ENCODE measurements at regions not wholly inside any gene's neighbourhood (a gene's known extent, or its start where the extent isn't known, plus 50 kb on each side); places are given as distances from the start of the nearest gene placed in this dataset.
"Not testable (repeated sequence)": the region's sequence is repeated elsewhere in the genome, so short reads cannot be mapped to it uniquely, and the experiment has no call there.

DNA sequence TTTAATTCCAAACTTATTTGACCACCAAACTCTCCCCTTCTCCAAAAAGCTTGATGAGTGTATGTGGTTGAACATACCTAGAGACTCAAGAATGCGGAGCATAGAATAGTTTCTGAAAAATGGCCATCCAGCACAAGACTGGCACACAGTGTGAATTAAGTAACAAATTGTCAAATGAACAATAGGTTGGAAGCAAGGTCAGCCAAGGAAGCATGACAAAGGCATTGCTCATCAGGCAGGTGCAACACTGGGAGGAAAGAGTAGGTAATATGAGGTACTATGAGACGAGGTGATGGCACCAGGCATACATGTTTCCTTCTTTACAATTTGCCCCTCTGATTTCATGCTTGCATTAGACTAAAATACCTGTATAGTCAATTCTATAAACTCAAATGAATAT is 73.7 kb downstream of the DKK1 start:
- Mint-ChIP-seq H3K27ac (no peak overlapping the region), H3K9me3 (no peaks in the 10 kb centered on the region), H3K4me1 (ENCODE audit: low read depth) (no peaks in the 10 kb centered on the region), H3K4me3 (no peak overlapping the region), H3K36me3 (ENCODE audit: low read depth) (no peaks in the 10 kb centered on the region), H3K27me3 (no peaks in the 10 kb centered on the region)
- intact Hi-C loops (cut with micrococcal nuclease) = no loop called here
- ChIA-PET POLR2A (no interaction called here), CTCF (no interaction called here)
- TF ChIP-seq, protein P1, sequence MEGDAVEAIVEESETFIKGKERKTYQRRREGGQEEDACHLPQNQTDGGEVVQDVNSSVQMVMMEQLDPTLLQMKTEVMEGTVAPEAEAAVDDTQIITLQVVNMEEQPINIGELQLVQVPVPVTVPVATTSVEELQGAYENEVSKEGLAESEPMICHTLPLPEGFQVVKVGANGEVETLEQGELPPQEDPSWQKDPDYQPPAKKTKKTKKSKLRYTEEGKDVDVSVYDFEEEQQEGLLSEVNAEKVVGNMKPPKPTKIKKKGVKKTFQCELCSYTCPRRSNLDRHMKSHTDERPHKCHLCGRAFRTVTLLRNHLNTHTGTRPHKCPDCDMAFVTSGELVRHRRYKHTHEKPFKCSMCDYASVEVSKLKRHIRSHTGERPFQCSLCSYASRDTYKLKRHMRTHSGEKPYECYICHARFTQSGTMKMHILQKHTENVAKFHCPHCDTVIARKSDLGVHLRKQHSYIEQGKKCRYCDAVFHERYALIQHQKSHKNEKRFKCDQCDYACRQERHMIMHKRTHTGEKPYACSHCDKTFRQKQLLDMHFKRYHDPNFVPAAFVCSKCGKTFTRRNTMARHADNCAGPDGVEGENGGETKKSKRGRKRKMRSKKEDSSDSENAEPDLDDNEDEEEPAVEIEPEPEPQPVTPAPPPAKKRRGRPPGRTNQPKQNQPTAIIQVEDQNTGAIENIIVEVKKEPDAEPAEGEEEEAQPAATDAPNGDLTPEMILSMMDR (IDR thresholded peaks at IDR 0.05) = no peak
- ATAC-seq (no peak), DNase-seq (no peak)

DNA sequence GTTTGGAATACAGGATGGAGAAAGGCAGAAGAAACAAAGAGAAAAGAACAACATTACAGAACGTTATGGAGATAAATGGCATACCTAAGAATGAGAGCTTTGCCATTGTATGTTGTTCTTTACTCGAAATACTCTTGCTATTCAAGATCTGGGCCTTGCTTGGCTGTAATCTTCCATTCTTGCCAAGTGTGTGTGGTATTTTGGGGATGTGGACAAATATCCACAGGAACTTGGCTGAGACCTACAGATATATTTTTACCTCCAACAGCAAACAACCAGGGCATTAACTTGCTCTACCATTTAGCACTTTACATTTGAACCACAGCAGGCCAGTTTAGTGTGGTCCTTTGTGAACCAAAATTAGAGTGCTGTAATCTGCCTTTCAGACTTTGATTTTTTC is 76.3 kb downstream of the DKK1 start:
- H3K36me3 Mint-ChIP-seq (ENCODE audit: low read depth) = no peaks in the 10 kb centered on the region
- no peaks in the 10 kb centered on the region for H3K27me3 Mint-ChIP-seq
- H3K27ac Mint-ChIP-seq = no peak overlapping the region
- CTCF ChIA-PET = no interaction called here
- POLR2A ChIA-PET = no interaction called here
- intact Hi-C loops (cut with micrococcal nuclease) = no loop called here
- TF ChIP-seq, protein P1 (IDR thresholded peaks at IDR 0.05) = no peak
- DNase-seq = no peak
- H3K9me3 Mint-ChIP-seq = peaks cover 6% of the 10 kb centered on the region
- no peaks in the 10 kb centered on the region for H3K4me1 Mint-ChIP-seq (ENCODE audit: low read depth)
- ATAC-seq = no peak
- no peak overlapping the region for H3K4me3 Mint-ChIP-seq

DNA sequence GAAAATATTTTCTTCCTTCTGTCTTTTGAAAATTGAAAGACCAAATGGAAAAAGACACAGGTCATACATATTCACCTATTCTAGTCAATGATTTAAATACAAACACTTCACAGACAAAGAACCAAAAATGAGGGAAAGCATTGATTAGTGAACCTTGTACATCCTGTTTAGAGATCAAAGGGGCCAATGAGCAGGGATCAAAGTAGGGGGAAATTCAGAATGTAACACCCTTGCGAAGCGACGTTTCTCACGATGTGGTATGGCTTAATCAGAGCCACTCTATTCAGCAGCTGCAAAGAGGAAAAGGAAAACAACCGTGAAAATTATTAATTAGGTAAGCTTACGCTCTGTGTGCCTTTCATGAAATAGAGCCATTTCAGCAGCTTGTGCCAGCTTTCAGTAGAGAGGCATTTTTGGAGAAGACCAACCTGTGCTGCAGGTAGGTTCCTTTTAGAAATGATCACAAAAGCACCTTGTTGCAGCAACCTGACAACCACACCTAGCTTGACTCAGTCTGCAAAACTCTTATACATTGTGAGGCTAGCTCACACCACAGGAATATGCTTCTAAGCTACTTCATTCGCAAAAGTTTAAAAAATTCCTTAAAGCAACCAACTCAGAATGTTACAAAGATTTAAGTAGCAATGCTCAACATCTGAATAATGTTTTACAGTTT is 78.0 kb downstream of the DKK1 start:
- Mint-ChIP-seq H3K27me3 (no peaks in the 10 kb centered on the region), H3K4me1 (ENCODE audit: low read depth) (no peaks in the 10 kb centered on the region), H3K4me3 (no peak overlapping the region), H3K36me3 (ENCODE audit: low read depth) (no peaks in the 10 kb centered on the region), H3K9me3 (peaks cover 6% of the 10 kb centered on the region), H3K27ac (no peak overlapping the region)
- ChIA-PET POLR2A (no interaction called here), CTCF (no interaction called here)
- intact Hi-C loops (cut with micrococcal nuclease) = no loop called here
- ATAC-seq (no peak), DNase-seq (no peak)
- TF ChIP-seq, protein P1 (IDR thresholded peaks at IDR 0.05) = no peak

DNA sequence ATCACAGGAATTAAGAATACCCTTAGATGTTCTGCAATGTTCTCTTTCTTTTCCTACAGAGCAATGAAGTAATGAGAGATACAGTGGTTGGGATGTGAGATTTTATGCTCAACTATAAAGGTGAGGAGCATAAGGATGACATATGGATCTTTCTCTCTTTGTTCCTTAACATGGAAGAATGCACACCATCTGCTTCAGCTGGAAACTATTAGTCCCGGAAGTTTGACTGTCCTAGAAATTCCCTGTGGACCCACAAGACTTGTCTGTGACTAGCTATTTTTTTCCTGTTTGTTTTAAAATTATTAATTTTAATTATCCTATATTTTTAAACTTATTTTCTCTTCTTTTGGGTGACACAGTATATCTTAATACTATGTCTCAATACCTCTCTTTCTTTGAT is 80.2 kb downstream of the DKK1 start:
- CTCF ChIA-PET = no interaction called here
- DNase-seq = no peak
- peaks cover 6% of the 10 kb centered on the region for H3K9me3 Mint-ChIP-seq
- no peak overlapping the region for H3K27ac Mint-ChIP-seq
- intact Hi-C loops (cut with micrococcal nuclease) = no loop called here
- H3K4me1 Mint-ChIP-seq (ENCODE audit: low read depth) = no peaks in the 10 kb centered on the region
- no peak for ATAC-seq
- H3K27me3 Mint-ChIP-seq = no peaks in the 10 kb centered on the region
- H3K4me3 Mint-ChIP-seq = no peak overlapping the region
- no peaks in the 10 kb centered on the region for H3K36me3 Mint-ChIP-seq (ENCODE audit: low read depth)
- POLR2A ChIA-PET = no interaction called here
- TF ChIP-seq, protein P1 (IDR thresholded peaks at IDR 0.05) = no peak

DNA sequence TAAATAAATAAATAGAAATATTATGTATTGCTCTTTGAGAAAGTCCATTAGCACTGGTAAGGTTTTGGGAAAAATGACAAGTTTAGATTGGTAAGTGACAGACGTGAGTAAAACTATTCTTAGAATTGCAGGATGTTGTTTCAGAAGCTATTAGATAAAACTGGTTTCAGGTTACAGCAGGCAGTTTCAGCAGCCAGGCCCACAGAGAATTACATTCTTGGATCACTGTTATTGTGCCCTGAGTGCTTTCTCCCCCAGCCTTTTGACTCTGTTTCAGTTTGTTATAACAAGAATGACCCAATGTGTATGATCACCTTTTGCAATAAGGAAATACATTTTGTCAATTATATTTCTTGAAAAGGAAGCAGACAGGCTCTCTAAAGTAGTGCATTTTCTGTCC is 86.5 kb downstream of the DKK1 start:
- Mint-ChIP-seq H3K4me1 (ENCODE audit: low read depth) (no peaks in the 10 kb centered on the region), H3K9me3 (peaks cover 2% of the 10 kb centered on the region), H3K27me3 (no peaks in the 10 kb centered on the region), H3K36me3 (ENCODE audit: low read depth) (no peaks in the 10 kb centered on the region), H3K4me3 (no peak overlapping the region), H3K27ac (no peak overlapping the region)
- TF ChIP-seq, protein P1 (IDR thresholded peaks at IDR 0.05) = no peak
- ChIA-PET CTCF (no interaction called here), POLR2A (no interaction called here)
- intact Hi-C loops (cut with micrococcal nuclease) = no loop called here
- DNase-seq = no peak
- ATAC-seq = no peak

DNA sequence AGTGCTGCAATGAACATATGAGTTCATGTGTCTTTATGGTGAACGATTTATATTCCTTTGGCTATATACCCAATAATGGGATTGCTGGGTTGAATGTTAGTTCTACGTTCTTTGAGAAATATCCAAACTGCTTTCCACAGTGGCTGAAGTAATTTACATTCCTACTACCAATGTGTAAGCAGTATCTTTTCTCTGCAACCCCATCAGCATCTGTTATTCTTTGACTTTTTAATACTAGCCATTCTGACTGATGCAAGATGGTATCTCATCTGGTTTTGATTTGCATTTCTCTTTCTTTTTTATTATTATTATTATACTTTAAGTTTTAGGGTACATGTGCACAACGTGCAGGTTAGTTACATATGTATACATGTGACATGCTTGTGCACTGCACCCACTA is 89.7 kb downstream of the DKK1 start:
- intact Hi-C loops (cut with micrococcal nuclease); H3K4me1 Mint-ChIP-seq (ENCODE audit: low read depth); H3K27ac Mint-ChIP-seq; H3K4me3 Mint-ChIP-seq; POLR2A ChIA-PET; H3K9me3 Mint-ChIP-seq; H3K36me3 Mint-ChIP-seq (ENCODE audit: low read depth); ATAC-seq; CTCF ChIA-PET; DNase-seq; H3K27me3 Mint-ChIP-seq: not testable (repeated sequence)

Data from activated CD8-positive, alpha-beta T cell treated with anti-CD3 and anti-CD28 coated beads for 36 hours (primary cell).